HEK293 (cell line): ENCODE measurements at regions not wholly inside any gene's neighbourhood (a gene's known extent, or its start where the extent isn't known, plus 50 kb on each side); places are given as distances from the start of the nearest gene placed in this dataset.

ENCODE experiments used
- CTCF ChIA-PET: fragments of 350-600 bp; formaldehyde crosslinking; extraction: SDS; loops from one replicate; lab custom pipeline; 2021; ENCODE audit warnings: antibody characterized with exemption; lab: Yijun Ruan, JAX
- POLR2A ChIA-PET: fragments of 300-600 bp; formaldehyde crosslinking; extraction: SDS; loops from one replicate; lab custom pipeline; 2020; ENCODE audit warnings: antibody characterized with exemption, inconsistent platforms; lab: Yijun Ruan, JAX
- H3K27ac ChIP-seq: fragments of 200-500 bp; sonication (Bioruptor generic); 2 replicates; pipeline ENCODE4 v1.5.1; 2014; ENCODE audit warnings: low read depth, low read length, control low read depth, inconsistent platforms; ENCODE audit errors: extremely low read depth
- H3K36me3 ChIP-seq, 2 experiments: fragments of 200-500 bp in 1 of 2; sonication (Bioruptor generic) in 1 of 2; 1 replicate in 1 of 2; 2 replicates in 1 of 2; pipeline ENCODE4 v1.5.1; 2014 to 2017; ENCODE audit warnings: inconsistent platforms in 2 of 2, low read length in 2 of 2; ENCODE audit not compliant: control insufficient read depth in 2 of 2, insufficient read depth in 1 of 2
- H3K4me1 ChIP-seq: fragments of 200-500 bp; sonication (Bioruptor generic); 2 replicates; pipeline ENCODE4 v1.5.1; 2014; ENCODE audit warnings: mild to moderate bottlenecking, low read length, inconsistent platforms; ENCODE audit not compliant: control insufficient read depth, insufficient read depth
- H3K4me3 ChIP-seq: 2 replicates; pipeline ENCODE4 v1.5.1; 2011; ENCODE audit warnings: low read depth, mild to moderate bottlenecking, control low read depth, low read length, moderate library complexity
- H3K9me3 ChIP-seq: fragments of 200-500 bp; sonication (Bioruptor generic); 2 replicates; pipeline ENCODE4 v1.5.1; 2014; ENCODE audit warnings: low read depth, low read length, inconsistent platforms; ENCODE audit not compliant: control insufficient read depth, insufficient read depth
- ATF2 ChIP-seq: fragments of 450-650 bp; formaldehyde crosslinking; IDR thresholded peaks from 2 replicates; pipeline ENCODE4 v1.5.1; 2016; ENCODE audit warnings: missing biosample characterization, missing genetic modification characterization, low read depth
- ELK4 ChIP-seq: IDR thresholded peaks from 2 replicates; pipeline ENCODE4 v1.6.1; 2011; ENCODE audit warnings: mild to moderate bottlenecking, low read depth, low read length, borderline replicate concordance
- ZNF174 ChIP-seq: fragments of 450-650 bp; formaldehyde crosslinking; IDR thresholded peaks from 2 replicates; pipeline ENCODE4 v1.5.0; 2017; ENCODE audit warnings: missing biosample characterization, mild to moderate bottlenecking, missing genetic modification characterization
- ZNF510 ChIP-seq: fragments of 450-650 bp; formaldehyde crosslinking; IDR thresholded peaks from 2 replicates; pipeline ENCODE4 v1.5.1; 2018; ENCODE audit warnings: mild to moderate bottlenecking, missing genetic modification characterization, missing biosample characterization; ENCODE audit not compliant: insufficient replicate concordance
- ZNF658 ChIP-seq: fragments of 450-650 bp; formaldehyde crosslinking; IDR thresholded peaks from 2 replicates; pipeline ENCODE4; 2016; ENCODE audit warnings: missing biosample characterization, missing genetic modification characterization
- TF ChIP-seq, protein P1 (sequence below): fragments of 450-650 bp; formaldehyde crosslinking; IDR thresholded peaks from 2 replicates; pipeline ENCODE4 v1.5.1; 2016; ENCODE audit warnings: missing biosample characterization, missing genetic modification characterization, low read depth
- TF ChIP-seq, protein P2 (sequence below): fragments of 450-650 bp; formaldehyde crosslinking; IDR thresholded peaks from 2 replicates; pipeline ENCODE4 v1.5.1; 2016; ENCODE audit warnings: missing biosample characterization, missing genetic modification characterization
- TF ChIP-seq, protein P3 (sequence below): fragments of 450-650 bp; formaldehyde crosslinking; IDR thresholded peaks from 2 replicates; pipeline ENCODE4 v1.5.1; 2016; ENCODE audit warnings: missing biosample characterization, missing genetic modification characterization, borderline replicate concordance
- TF ChIP-seq, protein P4 (sequence below): fragments of 450-650 bp; formaldehyde crosslinking; IDR thresholded peaks from 2 replicates; pipeline ENCODE4 v1.5.1; 2016; ENCODE audit warnings: missing biosample characterization, missing genetic modification characterization
- TF ChIP-seq, protein P5 (sequence below): fragments of 450-650 bp; formaldehyde crosslinking; IDR thresholded peaks from 2 replicates; pipeline ENCODE4 v1.5.1; 2016; ENCODE audit warnings: missing biosample characterization, missing genetic modification characterization

- TF ChIP-seq, protein P1, sequence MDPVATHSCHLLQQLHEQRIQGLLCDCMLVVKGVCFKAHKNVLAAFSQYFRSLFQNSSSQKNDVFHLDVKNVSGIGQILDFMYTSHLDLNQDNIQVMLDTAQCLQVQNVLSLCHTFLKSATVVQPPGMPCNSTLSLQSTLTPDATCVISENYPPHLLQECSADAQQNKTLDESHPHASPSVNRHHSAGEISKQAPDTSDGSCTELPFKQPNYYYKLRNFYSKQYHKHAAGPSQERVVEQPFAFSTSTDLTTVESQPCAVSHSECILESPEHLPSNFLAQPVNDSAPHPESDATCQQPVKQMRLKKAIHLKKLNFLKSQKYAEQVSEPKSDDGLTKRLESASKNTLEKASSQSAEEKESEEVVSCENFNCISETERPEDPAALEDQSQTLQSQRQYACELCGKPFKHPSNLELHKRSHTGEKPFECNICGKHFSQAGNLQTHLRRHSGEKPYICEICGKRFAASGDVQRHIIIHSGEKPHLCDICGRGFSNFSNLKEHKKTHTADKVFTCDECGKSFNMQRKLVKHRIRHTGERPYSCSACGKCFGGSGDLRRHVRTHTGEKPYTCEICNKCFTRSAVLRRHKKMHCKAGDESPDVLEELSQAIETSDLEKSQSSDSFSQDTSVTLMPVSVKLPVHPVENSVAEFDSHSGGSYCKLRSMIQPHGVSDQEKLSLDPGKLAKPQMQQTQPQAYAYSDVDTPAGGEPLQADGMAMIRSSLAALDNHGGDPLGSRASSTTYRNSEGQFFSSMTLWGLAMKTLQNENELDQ (tag by site-specific recombination): no peak
- TF ChIP-seq, protein P2, sequence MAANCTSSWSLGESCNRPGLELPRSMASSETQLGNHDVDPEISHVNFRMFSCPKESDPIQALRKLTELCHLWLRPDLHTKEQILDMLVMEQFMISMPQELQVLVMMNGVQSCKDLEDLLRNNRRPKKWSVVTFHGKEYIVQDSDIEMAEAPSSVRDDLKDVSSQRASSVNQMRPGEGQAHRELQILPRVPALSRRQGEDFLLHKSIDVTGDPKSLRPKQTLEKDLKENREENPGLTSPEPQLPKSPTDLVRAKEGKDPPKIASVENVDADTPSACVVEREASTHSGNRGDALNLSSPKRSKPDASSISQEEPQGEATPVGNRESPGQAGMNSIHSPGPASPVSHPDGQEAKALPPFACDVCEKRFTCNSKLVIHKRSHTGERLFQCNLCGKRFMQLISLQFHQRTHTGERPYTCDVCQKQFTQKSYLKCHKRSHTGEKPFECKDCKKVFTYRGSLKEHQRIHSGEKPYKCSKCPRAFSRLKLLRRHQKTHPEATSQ (tag by site-specific recombination): no peak
- TF ChIP-seq, protein P3, sequence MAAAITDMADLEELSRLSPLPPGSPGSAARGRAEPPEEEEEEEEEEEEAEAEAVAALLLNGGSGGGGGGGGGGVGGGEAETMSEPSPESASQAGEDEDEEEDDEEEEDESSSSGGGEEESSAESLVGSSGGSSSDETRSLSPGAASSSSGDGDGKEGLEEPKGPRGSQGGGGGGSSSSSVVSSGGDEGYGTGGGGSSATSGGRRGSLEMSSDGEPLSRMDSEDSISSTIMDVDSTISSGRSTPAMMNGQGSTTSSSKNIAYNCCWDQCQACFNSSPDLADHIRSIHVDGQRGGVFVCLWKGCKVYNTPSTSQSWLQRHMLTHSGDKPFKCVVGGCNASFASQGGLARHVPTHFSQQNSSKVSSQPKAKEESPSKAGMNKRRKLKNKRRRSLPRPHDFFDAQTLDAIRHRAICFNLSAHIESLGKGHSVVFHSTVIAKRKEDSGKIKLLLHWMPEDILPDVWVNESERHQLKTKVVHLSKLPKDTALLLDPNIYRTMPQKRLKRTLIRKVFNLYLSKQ (tag by site-specific recombination): no peak
- TF ChIP-seq ELK4: no peak
- TF ChIP-seq, protein P4, sequence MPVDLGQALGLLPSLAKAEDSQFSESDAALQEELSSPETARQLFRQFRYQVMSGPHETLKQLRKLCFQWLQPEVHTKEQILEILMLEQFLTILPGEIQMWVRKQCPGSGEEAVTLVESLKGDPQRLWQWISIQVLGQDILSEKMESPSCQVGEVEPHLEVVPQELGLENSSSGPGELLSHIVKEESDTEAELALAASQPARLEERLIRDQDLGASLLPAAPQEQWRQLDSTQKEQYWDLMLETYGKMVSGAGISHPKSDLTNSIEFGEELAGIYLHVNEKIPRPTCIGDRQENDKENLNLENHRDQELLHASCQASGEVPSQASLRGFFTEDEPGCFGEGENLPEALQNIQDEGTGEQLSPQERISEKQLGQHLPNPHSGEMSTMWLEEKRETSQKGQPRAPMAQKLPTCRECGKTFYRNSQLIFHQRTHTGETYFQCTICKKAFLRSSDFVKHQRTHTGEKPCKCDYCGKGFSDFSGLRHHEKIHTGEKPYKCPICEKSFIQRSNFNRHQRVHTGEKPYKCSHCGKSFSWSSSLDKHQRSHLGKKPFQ: no peak
- TF ChIP-seq, all 188 proteins: peak for 0
Observed at GRCh38 chr6:1474205-1474604, 84.8 kb downstream of the FOXF2 start (continued).

DNA sequence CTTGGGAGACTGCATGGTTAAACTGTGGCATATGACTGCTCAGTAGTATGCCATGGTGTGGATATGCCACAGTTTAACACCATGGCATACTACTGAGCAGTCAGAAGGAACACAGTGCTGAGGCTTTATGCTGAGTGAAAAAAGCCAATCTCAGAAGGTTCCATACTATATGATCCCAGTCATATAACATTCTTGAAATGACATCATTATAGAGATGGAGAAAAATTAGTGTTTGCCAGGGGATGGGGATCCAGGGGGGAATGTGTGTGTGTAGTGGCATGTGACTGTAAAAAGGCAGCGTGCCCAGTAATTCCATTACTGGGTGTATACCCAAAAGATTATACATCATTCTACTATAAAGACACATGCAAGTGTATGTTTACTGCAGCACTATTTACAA is 85.8 kb downstream of the FOXF2 start:
- POLR2A ChIA-PET: no interaction called here

More for the DNA sequence above, 85.8 kb downstream of the FOXF2 start:
- Histone ChIP-seq H3K4me3 (no peak overlapping the region), H3K9me3 (no peaks in the 10 kb centered on the region), H3K4me1 (no peaks in the 10 kb centered on the region), H3K36me3 (no peaks in the 10 kb centered on the region), H3K27ac (no peak overlapping the region)
- CTCF ChIA-PET: interaction anchor here (0.5 to 0.9 kb wide), 3 partner anchors 38 to 1084 kb away, joined by 3 to 4 read pairs (median 3); no protein-coding TSS in a partner anchor
- no peak for TF ChIP-seq ZNF174
- TF ChIP-seq, protein P5, sequence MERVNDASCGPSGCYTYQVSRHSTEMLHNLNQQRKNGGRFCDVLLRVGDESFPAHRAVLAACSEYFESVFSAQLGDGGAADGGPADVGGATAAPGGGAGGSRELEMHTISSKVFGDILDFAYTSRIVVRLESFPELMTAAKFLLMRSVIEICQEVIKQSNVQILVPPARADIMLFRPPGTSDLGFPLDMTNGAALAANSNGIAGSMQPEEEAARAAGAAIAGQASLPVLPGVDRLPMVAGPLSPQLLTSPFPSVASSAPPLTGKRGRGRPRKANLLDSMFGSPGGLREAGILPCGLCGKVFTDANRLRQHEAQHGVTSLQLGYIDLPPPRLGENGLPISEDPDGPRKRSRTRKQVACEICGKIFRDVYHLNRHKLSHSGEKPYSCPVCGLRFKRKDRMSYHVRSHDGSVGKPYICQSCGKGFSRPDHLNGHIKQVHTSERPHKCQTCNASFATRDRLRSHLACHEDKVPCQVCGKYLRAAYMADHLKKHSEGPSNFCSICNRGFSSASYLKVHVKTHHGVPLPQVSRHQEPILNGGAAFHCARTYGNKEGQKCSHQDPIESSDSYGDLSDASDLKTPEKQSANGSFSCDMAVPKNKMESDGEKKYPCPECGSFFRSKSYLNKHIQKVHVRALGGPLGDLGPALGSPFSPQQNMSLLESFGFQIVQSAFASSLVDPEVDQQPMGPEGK (tag by site-specific recombination): no peak
- TF ChIP-seq, protein P1 (tag by site-specific recombination): no peak
- TF ChIP-seq ATF2 (tag by site-specific recombination): peak; percentile 18; the same call in 1 of the 2 replicates
- TF ChIP-seq ZNF510: no peak
- no peak for TF ChIP-seq ZNF658 (tag by site-specific recombination)
- TF ChIP-seq, all 188 proteins: peak for 1
